GM12878 (cell line): ENCODE measurements at regions not wholly inside any gene's neighbourhood (a gene's known extent, or its start where the extent isn't known, plus 50 kb on each side); places are given as distances from the start of the nearest gene placed in this dataset.

Experiments used
- BRCA1 ChIP-seq: IDR thresholded peaks from 2 replicates; pipeline ENCODE4 v1.6.1; 2011; ENCODE audit warnings: low read depth, low read length, improper control_type of control experiment
- CHD2 ChIP-seq: IDR thresholded peaks from 2 replicates; pipeline ENCODE4 v1.6.1; 2011; ENCODE audit warnings: low read depth, low read length, improper control_type of control experiment, borderline replicate concordance
- CREM ChIP-seq: IDR thresholded peaks from 2 replicates; pipeline ENCODE4 v1.6.1; 2014; ENCODE audit warnings: antibody characterized with exemption, low read depth
- CTCF ChIP-seq, 3 experiments: IDR thresholded peaks in 2 of 3; conservative IDR thresholded peaks in 1 of 3; 2 replicates each; pipeline ENCODE4 v1.5.1; 2011; ENCODE audit warnings: low read depth in 3 of 3, low read length in 3 of 3, mild to moderate bottlenecking in 3 of 3, control low read depth in 2 of 3, moderate library complexity in 2 of 3, inconsistent platforms in 1 of 3, mixed read lengths in 1 of 3; ENCODE audit not compliant: control insufficient read depth in 2 of 3, insufficient read depth in 1 of 3; ENCODE audit errors: extremely low read depth in 1 of 3
- CUX1 ChIP-seq: IDR thresholded peaks from 2 replicates; pipeline ENCODE4 v1.6.1; 2012; ENCODE audit warnings: improper control_type of control experiment, low read depth, low read length; ENCODE audit not compliant: insufficient replicate concordance
- HDAC2 ChIP-seq: fragments of 200-600 bp; sonication (generic); IDR thresholded peaks from 2 replicates; pipeline ENCODE4 v1.6.1; 2017
- NBN ChIP-seq: fragments of 450-650 bp; IDR thresholded peaks from 2 replicates; pipeline ENCODE4 v1.6.1; 2016
- POLR2A ChIP-seq: IDR thresholded peaks from 2 replicates; pipeline ENCODE4 v1.6.1; 2011; ENCODE audit warnings: low read depth, mild to moderate bottlenecking, low read length
- RFX5 ChIP-seq: IDR thresholded peaks from 2 replicates; pipeline ENCODE4 v1.6.1; 2011; ENCODE audit warnings: low read depth, low read length, improper control_type of control experiment
- TF ChIP-seq, protein P1 (sequence below): IDR thresholded peaks from 2 replicates; pipeline ENCODE4 v1.6.1; 2012; ENCODE audit warnings: mild to moderate bottlenecking, low read depth, low read length
- TF ChIP-seq, protein P2 (sequence below): fragments of 150-350 bp; IDR thresholded peaks from 2 replicates; pipeline ENCODE4 v1.6.1; 2016; ENCODE audit warnings: low read depth, low read length

GRCh38 chr5:98103807-98104206 lies 669.7 kb upstream of the RGMB start:
- no peak for TF ChIP-seq HDAC2
- TF ChIP-seq BRCA1 = no peak
- no peak for TF ChIP-seq CREM
- TF ChIP-seq, protein P1, sequence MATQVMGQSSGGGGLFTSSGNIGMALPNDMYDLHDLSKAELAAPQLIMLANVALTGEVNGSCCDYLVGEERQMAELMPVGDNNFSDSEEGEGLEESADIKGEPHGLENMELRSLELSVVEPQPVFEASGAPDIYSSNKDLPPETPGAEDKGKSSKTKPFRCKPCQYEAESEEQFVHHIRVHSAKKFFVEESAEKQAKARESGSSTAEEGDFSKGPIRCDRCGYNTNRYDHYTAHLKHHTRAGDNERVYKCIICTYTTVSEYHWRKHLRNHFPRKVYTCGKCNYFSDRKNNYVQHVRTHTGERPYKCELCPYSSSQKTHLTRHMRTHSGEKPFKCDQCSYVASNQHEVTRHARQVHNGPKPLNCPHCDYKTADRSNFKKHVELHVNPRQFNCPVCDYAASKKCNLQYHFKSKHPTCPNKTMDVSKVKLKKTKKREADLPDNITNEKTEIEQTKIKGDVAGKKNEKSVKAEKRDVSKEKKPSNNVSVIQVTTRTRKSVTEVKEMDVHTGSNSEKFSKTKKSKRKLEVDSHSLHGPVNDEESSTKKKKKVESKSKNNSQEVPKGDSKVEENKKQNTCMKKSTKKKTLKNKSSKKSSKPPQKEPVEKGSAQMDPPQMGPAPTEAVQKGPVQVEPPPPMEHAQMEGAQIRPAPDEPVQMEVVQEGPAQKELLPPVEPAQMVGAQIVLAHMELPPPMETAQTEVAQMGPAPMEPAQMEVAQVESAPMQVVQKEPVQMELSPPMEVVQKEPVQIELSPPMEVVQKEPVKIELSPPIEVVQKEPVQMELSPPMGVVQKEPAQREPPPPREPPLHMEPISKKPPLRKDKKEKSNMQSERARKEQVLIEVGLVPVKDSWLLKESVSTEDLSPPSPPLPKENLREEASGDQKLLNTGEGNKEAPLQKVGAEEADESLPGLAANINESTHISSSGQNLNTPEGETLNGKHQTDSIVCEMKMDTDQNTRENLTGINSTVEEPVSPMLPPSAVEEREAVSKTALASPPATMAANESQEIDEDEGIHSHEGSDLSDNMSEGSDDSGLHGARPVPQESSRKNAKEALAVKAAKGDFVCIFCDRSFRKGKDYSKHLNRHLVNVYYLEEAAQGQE = no peak
- TF ChIP-seq, protein P2, sequence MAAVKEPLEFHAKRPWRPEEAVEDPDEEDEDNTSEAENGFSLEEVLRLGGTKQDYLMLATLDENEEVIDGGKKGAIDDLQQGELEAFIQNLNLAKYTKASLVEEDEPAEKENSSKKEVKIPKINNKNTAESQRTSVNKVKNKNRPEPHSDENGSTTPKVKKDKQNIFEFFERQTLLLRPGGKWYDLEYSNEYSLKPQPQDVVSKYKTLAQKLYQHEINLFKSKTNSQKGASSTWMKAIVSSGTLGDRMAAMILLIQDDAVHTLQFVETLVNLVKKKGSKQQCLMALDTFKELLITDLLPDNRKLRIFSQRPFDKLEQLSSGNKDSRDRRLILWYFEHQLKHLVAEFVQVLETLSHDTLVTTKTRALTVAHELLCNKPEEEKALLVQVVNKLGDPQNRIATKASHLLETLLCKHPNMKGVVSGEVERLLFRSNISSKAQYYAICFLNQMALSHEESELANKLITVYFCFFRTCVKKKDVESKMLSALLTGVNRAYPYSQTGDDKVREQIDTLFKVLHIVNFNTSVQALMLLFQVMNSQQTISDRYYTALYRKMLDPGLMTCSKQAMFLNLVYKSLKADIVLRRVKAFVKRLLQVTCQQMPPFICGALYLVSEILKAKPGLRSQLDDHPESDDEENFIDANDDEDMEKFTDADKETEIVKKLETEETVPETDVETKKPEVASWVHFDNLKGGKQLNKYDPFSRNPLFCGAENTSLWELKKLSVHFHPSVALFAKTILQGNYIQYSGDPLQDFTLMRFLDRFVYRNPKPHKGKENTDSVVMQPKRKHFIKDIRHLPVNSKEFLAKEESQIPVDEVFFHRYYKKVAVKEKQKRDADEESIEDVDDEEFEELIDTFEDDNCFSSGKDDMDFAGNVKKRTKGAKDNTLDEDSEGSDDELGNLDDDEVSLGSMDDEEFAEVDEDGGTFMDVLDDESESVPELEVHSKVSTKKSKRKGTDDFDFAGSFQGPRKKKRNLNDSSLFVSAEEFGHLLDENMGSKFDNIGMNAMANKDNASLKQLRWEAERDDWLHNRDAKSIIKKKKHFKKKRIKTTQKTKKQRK = no peak
- no peak for TF ChIP-seq CTCF (IDR thresholded peaks at IDR 0.05 in 2 of 3, conservative IDR thresholded peaks at IDR 0.05 in 1 of 3; ENCODE audit: control insufficient read depth in 2 of 3, extremely low read depth in 1 of 3, insufficient read depth in 1 of 3, low read depth in 3 of 3, low read length in 3 of 3)
- TF ChIP-seq POLR2A = no peak
- no peak for TF ChIP-seq CUX1
- TF ChIP-seq NBN = no peak
- no peak for TF ChIP-seq CHD2
- TF ChIP-seq RFX5 = no peak
